Activated T-cell treated with anti-CD3 and anti-CD28 coated beads for 48 hours (primary cell): ENCODE measurements at regions not wholly inside any gene's neighbourhood (a gene's known extent, or its start where the extent isn't known, plus 50 kb on each side); places are given as distances from the start of the nearest gene placed in this dataset.

ENCODE experiments used
- DNase-seq: peaks from one replicate; pipeline ENCODE4 v3.0.0-alpha.2; 2020; ENCODE audit warnings: low read depth

- peak; percentile 4 for DNase-seq
Observed at GRCh38 chr15:39455471-39455991, 125.3 kb upstream of the THBS1 start.

GRCh38 chr15:39456159-39456558 lies 124.7 kb upstream of the THBS1 start:
- DNase-seq: no peak

GRCh38 chr15:39456582-39457330 lies 124.1 kb upstream of the THBS1 start:
- DNase-seq: no peak

- no peak for DNase-seq
Observed at GRCh38 chr15:39458131-39458530, 122.7 kb upstream of the THBS1 start.

- DNase-seq: no peak
Observed at GRCh38 chr15:39459548-39459947, 121.3 kb upstream of the THBS1 start.

- no peak for DNase-seq
Observed at GRCh38 chr15:39460748-39461147, 120.1 kb upstream of the THBS1 start.

GRCh38 chr15:39461536-39462130 lies 119.2 kb upstream of the THBS1 start:
- DNase-seq: no peak

- DNase-seq: no peak
Observed at GRCh38 chr15:39462691-39463090, 118.2 kb upstream of the THBS1 start.

GRCh38 chr15:39465843-39466749 lies 114.8 kb upstream of the THBS1 start:
- no peak for DNase-seq

- DNase-seq: no peak
Observed at GRCh38 chr15:39466750-39467105, 114.2 kb upstream of the THBS1 start.

GRCh38 chr15:39468331-39468730 lies 112.5 kb upstream of the THBS1 start:
- no peak for DNase-seq

GRCh38 chr15:39468828-39469227 lies 112.1 kb upstream of the THBS1 start:
- DNase-seq: no peak

- no peak for DNase-seq
Observed at GRCh38 chr15:39471785-39472574, 108.9 kb upstream of the THBS1 start.

GRCh38 chr15:39472621-39473297 lies 108.1 kb upstream of the THBS1 start:
- no peak for DNase-seq

- DNase-seq: no peak
Observed at GRCh38 chr15:39473298-39473947, 107.5 kb upstream of the THBS1 start.

- no peak for DNase-seq
Observed at GRCh38 chr15:39474657-39475056, 106.2 kb upstream of the THBS1 start.

- no peak for DNase-seq
Observed at GRCh38 chr15:39478996-39479395, 101.9 kb upstream of the THBS1 start.

GRCh38 chr15:39479911-39480310 lies 101.0 kb upstream of the THBS1 start:
- no peak for DNase-seq

GRCh38 chr15:39482459-39482858 lies 98.4 kb upstream of the THBS1 start:
- DNase-seq: no peak

GRCh38 chr15:39486621-39487457 lies 94.0 kb upstream of the THBS1 start:
- no peak for DNase-seq
